MG63 (cell line): ENCODE measurements at regions not wholly inside any gene's neighbourhood (a gene's known extent, or its start where the extent isn't known, plus 50 kb on each side); places are given as distances from the start of the nearest gene placed in this dataset.
A peak's percentile ranks its signal among the peaks of the same experiment; 100 is the strongest.

ENCODE experiments used
- DNase-seq: peaks from one replicate; pipeline ENCODE4 v3.0.0-alpha.2; 2020
- H3K27me3 ChIP-seq: fragments of 250-450 bp; sonication (Bioruptor Pico); 2 replicates; pipeline ENCODE4 v1.5.1; 2020; ENCODE audit warnings: mild to moderate bottlenecking, moderate library complexity
- H3K36me3 ChIP-seq: fragments of 250-450 bp; sonication (Bioruptor Pico); 2 replicates; pipeline ENCODE4 v1.5.1; 2020; ENCODE audit warnings: mild to moderate bottlenecking, moderate library complexity
- H3K4me3 ChIP-seq: fragments of 250-450 bp; sonication (Bioruptor Pico); 2 replicates; pipeline ENCODE4 v1.5.1; 2020; ENCODE audit warnings: mild to moderate bottlenecking, moderate library complexity
- H3K9me3 ChIP-seq: fragments of 250-450 bp; sonication (Bioruptor Pico); 2 replicates; pipeline ENCODE4 v1.5.1; 2020; ENCODE audit warnings: mild to moderate bottlenecking, moderate library complexity

GRCh38 chr16:86217001-86217890 is 293.1 kb upstream of the FOXF1 start:
- no peaks in the 10 kb centered on the region for H3K27me3 ChIP-seq
- H3K9me3 ChIP-seq = 0 out of 2 replicates have a peak, but pooled peaks cover 3% of the 10 kb centered on the region
- no peak for DNase-seq
- H3K4me3 ChIP-seq = no peak overlapping the region
- H3K36me3 ChIP-seq = no peaks in the 10 kb centered on the region

DNA sequence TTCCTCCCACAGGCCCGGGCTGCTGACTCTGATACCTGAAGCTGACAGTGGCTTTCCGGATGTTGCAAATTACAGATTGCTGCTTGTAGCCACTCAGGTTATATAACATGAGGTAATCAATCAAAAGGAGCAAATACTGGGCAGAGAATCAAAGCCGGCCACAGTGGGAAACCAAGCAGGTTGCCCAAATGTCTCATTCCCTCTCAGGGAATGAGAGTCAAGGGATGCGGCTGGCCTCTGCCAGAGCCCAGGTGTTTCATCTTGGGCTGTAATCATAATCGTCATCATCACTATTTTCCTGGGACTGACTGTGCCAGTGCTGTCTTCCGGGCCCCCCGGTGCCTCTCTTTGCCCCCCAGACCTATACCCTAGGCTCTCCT is 292.4 kb upstream of the FOXF1 start:
- no peaks in the 10 kb centered on the region for H3K27me3 ChIP-seq
- DNase-seq = no peak
- H3K9me3 ChIP-seq = 0 out of 2 replicates have a peak, but pooled peaks cover 3% of the 10 kb centered on the region
- H3K36me3 ChIP-seq = no peaks in the 10 kb centered on the region
- no peak overlapping the region for H3K4me3 ChIP-seq

- no peaks in the 10 kb centered on the region for H3K36me3 ChIP-seq
- DNase-seq = no peak
- no peaks in the 10 kb centered on the region for H3K27me3 ChIP-seq
- 0 out of 2 replicates have a peak, but pooled peaks cover 3% of the 10 kb centered on the region for H3K9me3 ChIP-seq
- H3K4me3 ChIP-seq = no peak overlapping the region
These were observed 291.7 kb upstream of the FOXF1 start for GRCh38 chr16:86218479-86219170.

GRCh38 chr16:86219655-86220445 is 290.5 kb upstream of the FOXF1 start:
- Histone ChIP-seq H3K36me3 (no peaks in the 10 kb centered on the region), H3K4me3 (no peak overlapping the region)
- no peak for DNase-seq

GRCh38 chr16:86220561-86220960 is 289.8 kb upstream of the FOXF1 start:
- Histone ChIP-seq H3K27me3 (no peaks in the 10 kb centered on the region), H3K36me3 (no peaks in the 10 kb centered on the region), H3K4me3 (no peak overlapping the region), H3K9me3 (0 out of 2 replicates have a peak, but pooled peaks cover 3% of the 10 kb centered on the region)
- DNase-seq = no peak

More at GRCh38 chr16:86219655-86220445, 290.5 kb upstream of the FOXF1 start:
- Histone ChIP-seq H3K27me3 (no peaks in the 10 kb centered on the region), H3K9me3 (0 out of 2 replicates have a peak, but pooled peaks cover 3% of the 10 kb centered on the region)

GRCh38 chr16:86221085-86221484 is 289.2 kb upstream of the FOXF1 start:
- no peak for DNase-seq
- no peak overlapping the region for H3K4me3 ChIP-seq
- H3K9me3 ChIP-seq = 0 out of 2 replicates have a peak, but pooled peaks cover 3% of the 10 kb centered on the region
- H3K27me3 ChIP-seq = no peaks in the 10 kb centered on the region
- no peaks in the 10 kb centered on the region for H3K36me3 ChIP-seq

DNA sequence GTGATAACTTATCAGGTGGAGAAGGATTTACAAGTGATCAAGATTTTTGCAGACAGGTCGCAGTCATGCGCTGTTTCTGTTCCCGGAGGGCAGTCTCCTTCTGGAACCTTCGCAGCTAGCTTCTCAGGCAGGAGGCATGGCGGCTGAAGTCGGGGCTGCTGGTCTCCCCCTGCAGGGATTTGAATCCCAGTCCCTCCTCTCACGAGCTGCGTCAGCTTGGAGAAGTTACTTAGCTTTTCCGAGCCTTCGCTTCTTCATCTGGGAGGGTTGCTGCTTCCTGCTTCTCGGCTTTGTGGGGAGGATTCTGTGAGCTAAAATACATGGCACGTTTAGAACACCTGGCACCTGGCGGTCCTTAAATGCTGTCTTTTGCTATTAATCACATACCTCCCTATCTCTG is 287.8 kb upstream of the FOXF1 start:
- Histone ChIP-seq H3K4me3 (peak overlapping the region; percentile 38), H3K27me3 (no peaks in the 10 kb centered on the region), H3K9me3 (0 out of 2 replicates have a peak, but pooled peaks cover 3% of the 10 kb centered on the region), H3K36me3 (no peaks in the 10 kb centered on the region)
- peak; percentile 88 for DNase-seq

GRCh38 chr16:86222965-86223551 is 287.3 kb upstream of the FOXF1 start:
- DNase-seq = peak; percentile 95
- 0 out of 2 replicates have a peak, but pooled peaks cover 3% of the 10 kb centered on the region for H3K9me3 ChIP-seq
- no peaks in the 10 kb centered on the region for H3K36me3 ChIP-seq
- no peaks in the 10 kb centered on the region for H3K27me3 ChIP-seq
- H3K4me3 ChIP-seq = peak overlapping the region; percentile 38

DNA sequence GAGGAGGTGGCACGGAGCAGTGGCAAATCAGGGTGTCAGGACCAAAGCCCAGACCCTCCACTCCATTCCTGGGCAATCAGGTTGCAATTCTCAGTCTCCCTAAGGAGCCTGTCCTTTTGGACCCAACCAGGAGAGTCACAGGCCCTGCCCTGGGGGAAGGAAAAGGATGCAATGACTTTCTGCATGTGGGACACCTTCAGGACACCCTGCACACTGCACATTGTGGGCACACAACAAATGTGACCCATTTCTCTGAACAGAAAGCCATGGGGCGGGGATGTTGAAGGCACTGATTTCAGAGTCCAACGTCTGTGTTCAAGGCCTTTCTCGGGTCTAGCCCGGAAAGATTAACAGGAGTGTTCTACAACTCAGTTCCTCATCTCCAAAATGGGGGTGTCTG is 286.2 kb upstream of the FOXF1 start:
- H3K9me3 ChIP-seq = 0 out of 2 replicates have a peak, but pooled peaks cover 3% of the 10 kb centered on the region
- H3K36me3 ChIP-seq = no peaks in the 10 kb centered on the region
- H3K4me3 ChIP-seq = no peak overlapping the region
- H3K27me3 ChIP-seq = no peaks in the 10 kb centered on the region
- no peak for DNase-seq

- Histone ChIP-seq H3K36me3 (no peaks in the 10 kb centered on the region), H3K9me3 (0 out of 2 replicates have a peak, but pooled peaks cover 3% of the 10 kb centered on the region), H3K4me3 (no peak overlapping the region), H3K27me3 (no peaks in the 10 kb centered on the region)
- no peak for DNase-seq
These were observed 285.7 kb upstream of the FOXF1 start for GRCh38 chr16:86224629-86225028.

DNA sequence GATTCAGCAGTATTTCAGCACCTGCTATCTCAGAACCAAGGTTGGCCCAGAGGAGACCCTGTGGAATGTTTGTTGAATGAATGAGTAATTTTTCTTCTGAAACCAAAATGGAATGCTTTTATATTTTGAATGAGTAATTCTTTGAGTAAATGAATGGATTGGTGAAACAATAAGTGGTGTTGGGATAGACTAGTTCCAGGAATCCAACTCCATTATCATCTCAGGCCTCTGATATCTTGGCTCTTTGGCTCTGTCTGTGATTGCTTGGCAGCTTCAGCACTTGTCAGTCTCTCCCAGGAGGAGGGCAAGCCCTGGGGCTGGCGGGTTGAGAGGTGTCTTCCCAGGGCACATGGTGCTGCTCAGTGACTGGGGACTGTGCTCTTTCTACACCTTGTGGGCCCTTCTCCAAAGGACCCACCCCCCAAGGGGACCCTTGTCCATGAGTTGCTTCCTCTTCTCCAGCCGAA is 284.4 kb upstream of the FOXF1 start:
- peak; percentile 93 for DNase-seq
- Histone ChIP-seq H3K9me3 (no peaks in the 10 kb centered on the region; the same call in 1 of the 2 replicates), H3K27me3 (no peaks in the 10 kb centered on the region), H3K4me3 (no peak overlapping the region), H3K36me3 (no peaks in the 10 kb centered on the region)

GRCh38 chr16:86227041-86227440 is 283.3 kb upstream of the FOXF1 start:
- DNase-seq = no peak
- H3K4me3 ChIP-seq = no peak overlapping the region
- peaks cover 8% of the 10 kb centered on the region for H3K9me3 ChIP-seq
- no peaks in the 10 kb centered on the region for H3K27me3 ChIP-seq
- no peaks in the 10 kb centered on the region for H3K36me3 ChIP-seq

DNA sequence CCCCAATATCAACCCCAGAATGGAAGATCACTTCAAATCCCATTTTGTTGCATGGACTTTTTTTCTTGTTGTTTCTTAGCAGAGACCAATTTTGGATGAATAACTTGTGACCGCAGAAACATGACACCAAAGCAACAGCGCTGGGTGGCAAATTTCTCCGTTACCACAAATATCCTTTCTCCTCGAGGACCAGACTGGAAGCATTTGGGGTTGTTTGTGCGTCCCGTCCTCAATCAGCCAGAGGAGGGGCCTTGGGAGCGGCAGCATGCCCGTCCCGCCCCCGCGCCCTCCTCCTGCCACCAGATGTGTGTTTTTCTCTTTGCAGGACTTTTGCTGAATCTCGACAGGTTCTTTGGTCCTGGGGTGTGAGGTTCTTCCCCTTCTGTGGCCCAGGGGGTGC is 282.5 kb upstream of the FOXF1 start:
- DNase-seq = peak; percentile 57
- Histone ChIP-seq H3K4me3 (no peak overlapping the region), H3K9me3 (peaks cover 15% of the 10 kb centered on the region), H3K27me3 (no peaks in the 10 kb centered on the region), H3K36me3 (no peaks in the 10 kb centered on the region)

GRCh38 chr16:86228713-86229112 is 281.6 kb upstream of the FOXF1 start:
- H3K4me3 ChIP-seq = no peak overlapping the region
- no peaks in the 10 kb centered on the region for H3K27me3 ChIP-seq
- no peaks in the 10 kb centered on the region for H3K36me3 ChIP-seq
- H3K9me3 ChIP-seq = peaks cover 21% of the 10 kb centered on the region
- DNase-seq = no peak

DNA sequence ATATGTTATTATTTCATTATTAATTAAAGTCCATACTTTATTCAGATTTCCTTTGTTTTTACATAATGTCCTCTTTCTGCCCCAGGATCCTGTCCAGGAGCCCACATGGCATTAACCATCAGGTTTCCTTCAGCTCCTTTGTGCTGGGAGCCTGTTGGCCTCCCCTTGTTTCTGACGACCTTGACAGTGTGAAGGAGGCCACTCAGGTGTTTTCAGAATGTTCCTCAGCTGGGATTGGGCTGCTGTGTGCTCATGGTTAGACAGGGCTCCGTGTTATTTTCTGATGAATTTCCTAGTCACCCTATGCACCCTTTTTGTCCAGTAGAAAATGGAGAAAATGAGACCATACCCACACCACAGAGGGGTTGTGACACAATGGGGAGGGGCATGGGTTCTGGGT is 281.0 kb upstream of the FOXF1 start:
- H3K9me3 ChIP-seq = peaks cover 22% of the 10 kb centered on the region
- DNase-seq = no peak
- H3K36me3 ChIP-seq = no peaks in the 10 kb centered on the region
- H3K4me3 ChIP-seq = no peak overlapping the region
- H3K27me3 ChIP-seq = no peaks in the 10 kb centered on the region
